RKO (cell line): ENCODE measurements at regions not wholly inside any gene's neighbourhood (a gene's known extent, or its start where the extent isn't known, plus 50 kb on each side); places are given as distances from the start of the nearest gene placed in this dataset.
"Not testable (repeated sequence)": the region's sequence is repeated elsewhere in the genome, so short reads cannot be mapped to it uniquely, and the experiment has no call there.

ENCODE experiments used
- DNase-seq: peaks from one replicate; pipeline ENCODE4 v3.0.0-alpha.2; 2016; ENCODE audit warnings: low spot score

GRCh38 chr17:74118504-74118903 is 85.0 kb upstream of the RPL38 start:
- peak; percentile 4 for DNase-seq

- DNase-seq: no peak
Measured at GRCh38 chr17:74119049-74119580, 84.4 kb upstream of the RPL38 start.

GRCh38 chr17:74119965-74120364 is 83.5 kb upstream of the RPL38 start:
- DNase-seq: no peak

GRCh38 chr17:74123350-74123749 is 80.1 kb upstream of the RPL38 start:
- DNase-seq: no peak

- no peak for DNase-seq
Measured at GRCh38 chr17:74123866-74124444, 79.5 kb upstream of the RPL38 start.

- no peak for DNase-seq
Measured at GRCh38 chr17:74125156-74125555, 78.3 kb upstream of the RPL38 start.

GRCh38 chr17:74126179-74126900 is 77.1 kb upstream of the RPL38 start:
- DNase-seq: no peak

GRCh38 chr17:74126959-74127358 is 76.5 kb upstream of the RPL38 start:
- DNase-seq: no peak

GRCh38 chr17:74128456-74129211 is 74.8 kb upstream of the RPL38 start:
- DNase-seq: no peak

- DNase-seq: not testable (repeated sequence)
Measured at GRCh38 chr17:74129800-74130199, 73.7 kb upstream of the RPL38 start.

- no peak for DNase-seq
Measured at GRCh38 chr17:74130276-74130675, 73.2 kb upstream of the RPL38 start.

GRCh38 chr17:74130841-74131240 is 72.6 kb upstream of the RPL38 start:
- no peak for DNase-seq

- DNase-seq: no peak
Measured at GRCh38 chr17:74132354-74132753, 71.1 kb upstream of the RPL38 start.

GRCh38 chr17:74133740-74134139 is 69.7 kb upstream of the RPL38 start:
- no peak for DNase-seq

- not testable (repeated sequence) for DNase-seq
Measured at GRCh38 chr17:74134234-74134633, 69.2 kb upstream of the RPL38 start.

GRCh38 chr17:74134991-74135390 is 68.5 kb upstream of the RPL38 start:
- no peak for DNase-seq

- no peak for DNase-seq
Measured at GRCh38 chr17:74135391-74136167, 67.9 kb upstream of the RPL38 start.

GRCh38 chr17:74137416-74137815 is 66.1 kb upstream of the RPL38 start:
- DNase-seq: no peak

GRCh38 chr17:74139120-74139519 is 64.4 kb upstream of the RPL38 start:
- DNase-seq: no peak

- no peak for DNase-seq
Measured at GRCh38 chr17:74140282-74140681, 63.2 kb upstream of the RPL38 start.

- DNase-seq: no peak
Measured at GRCh38 chr17:74141612-74142011, 61.9 kb upstream of the RPL38 start.

- DNase-seq: not testable (repeated sequence)
Measured at GRCh38 chr17:74143318-74143717, 60.2 kb upstream of the RPL38 start.
